ENCODE measurements at regions not wholly inside any gene's neighbourhood (a gene's known extent, or its start where the extent isn't known, plus 50 kb on each side); places are given as distances from the start of the nearest gene placed in this dataset.
"Not testable (repeated sequence)": the region's sequence is repeated elsewhere in the genome, so short reads cannot be mapped to it uniquely, and the experiment has no call there.

DNA sequence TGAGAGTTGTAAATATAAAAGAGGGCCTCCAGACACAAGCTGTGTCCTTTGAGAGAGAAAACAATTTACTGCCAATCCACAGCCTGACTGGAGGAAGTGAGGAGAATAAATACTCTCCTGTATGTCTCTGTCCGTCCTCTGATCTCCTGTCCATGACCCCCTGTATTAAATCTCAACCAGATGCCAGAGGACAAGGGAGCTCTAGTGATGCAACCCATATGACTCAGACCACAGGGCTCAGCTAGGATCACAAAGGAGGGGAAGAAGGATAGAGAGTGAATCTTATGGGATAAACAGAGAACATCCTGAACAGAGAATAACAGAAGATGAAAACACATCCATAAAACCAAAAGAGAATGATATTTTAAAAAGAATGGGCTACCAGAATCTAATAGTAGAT, 482.6 kb downstream of the PLOD2 start:
- H3K36me3 ChIP-seq: no peaks in the 10 kb centered on the region
- no peak for ATAC-seq
- 83% methylated on average over 1 of the region's 1 CpG; no CpG with 5 or more reads in 1 of the 2 donors for WGBS, 2 donors (ENCODE audit: low coverage in 1 of 2)
- no peaks in the 10 kb centered on the region for H3K9me3 ChIP-seq
- no peaks in the 10 kb centered on the region for H3K4me1 ChIP-seq
- TF ChIP-seq POLR2AphosphoS5 (IDR thresholded peaks at IDR 0.05) (no peak), POLR2A (IDR thresholded peaks at IDR 0.05) (no peak)
- H3K4me3 ChIP-seq: no peak overlapping the region
- no peak overlapping the region for H3K27ac ChIP-seq
- no peaks in the 10 kb centered on the region for H3K27me3 ChIP-seq

DNA sequence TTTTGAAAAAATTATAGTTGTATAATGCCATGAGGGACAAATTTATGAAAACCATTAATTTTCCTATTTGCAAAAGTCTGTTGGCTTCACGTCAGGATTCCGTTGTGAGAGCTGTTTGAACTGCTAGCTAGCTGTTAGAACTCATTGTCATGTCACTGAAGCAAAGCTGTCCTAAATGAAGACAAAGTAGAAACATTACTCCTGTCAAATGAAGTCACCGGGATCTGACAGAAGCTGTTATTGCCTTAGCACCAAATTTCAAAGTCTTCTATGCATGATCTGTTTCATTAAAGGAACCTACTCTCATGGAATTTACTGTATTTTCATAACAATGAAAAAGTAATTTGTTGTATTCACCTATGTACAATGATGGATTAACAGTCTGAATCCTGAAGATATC, 479.8 kb downstream of the PLOD2 start:
- TF ChIP-seq POLR2AphosphoS5 (IDR thresholded peaks at IDR 0.05): no peak
- TF ChIP-seq POLR2A (IDR thresholded peaks at IDR 0.05): no peak
- TF ChIP-seq EP300 (IDR thresholded peaks at IDR 0.05): no peak
- TF ChIP-seq, protein P1, sequence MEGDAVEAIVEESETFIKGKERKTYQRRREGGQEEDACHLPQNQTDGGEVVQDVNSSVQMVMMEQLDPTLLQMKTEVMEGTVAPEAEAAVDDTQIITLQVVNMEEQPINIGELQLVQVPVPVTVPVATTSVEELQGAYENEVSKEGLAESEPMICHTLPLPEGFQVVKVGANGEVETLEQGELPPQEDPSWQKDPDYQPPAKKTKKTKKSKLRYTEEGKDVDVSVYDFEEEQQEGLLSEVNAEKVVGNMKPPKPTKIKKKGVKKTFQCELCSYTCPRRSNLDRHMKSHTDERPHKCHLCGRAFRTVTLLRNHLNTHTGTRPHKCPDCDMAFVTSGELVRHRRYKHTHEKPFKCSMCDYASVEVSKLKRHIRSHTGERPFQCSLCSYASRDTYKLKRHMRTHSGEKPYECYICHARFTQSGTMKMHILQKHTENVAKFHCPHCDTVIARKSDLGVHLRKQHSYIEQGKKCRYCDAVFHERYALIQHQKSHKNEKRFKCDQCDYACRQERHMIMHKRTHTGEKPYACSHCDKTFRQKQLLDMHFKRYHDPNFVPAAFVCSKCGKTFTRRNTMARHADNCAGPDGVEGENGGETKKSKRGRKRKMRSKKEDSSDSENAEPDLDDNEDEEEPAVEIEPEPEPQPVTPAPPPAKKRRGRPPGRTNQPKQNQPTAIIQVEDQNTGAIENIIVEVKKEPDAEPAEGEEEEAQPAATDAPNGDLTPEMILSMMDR (IDR thresholded peaks at IDR 0.05): no peak
- Histone ChIP-seq H3K36me3 (no peaks in the 10 kb centered on the region), H3K27me3 (no peaks in the 10 kb centered on the region), H3K9me3 (no peaks in the 10 kb centered on the region), H3K4me3 (no peak overlapping the region), H3K4me1 (no peaks in the 10 kb centered on the region), H3K27ac (no peak overlapping the region)
- WGBS, 2 donors (ENCODE audit: low coverage in 1 of 2): 22 to 44% methylated on average over 3 of the region's 3 CpGs
- ATAC-seq: no peak

DNA sequence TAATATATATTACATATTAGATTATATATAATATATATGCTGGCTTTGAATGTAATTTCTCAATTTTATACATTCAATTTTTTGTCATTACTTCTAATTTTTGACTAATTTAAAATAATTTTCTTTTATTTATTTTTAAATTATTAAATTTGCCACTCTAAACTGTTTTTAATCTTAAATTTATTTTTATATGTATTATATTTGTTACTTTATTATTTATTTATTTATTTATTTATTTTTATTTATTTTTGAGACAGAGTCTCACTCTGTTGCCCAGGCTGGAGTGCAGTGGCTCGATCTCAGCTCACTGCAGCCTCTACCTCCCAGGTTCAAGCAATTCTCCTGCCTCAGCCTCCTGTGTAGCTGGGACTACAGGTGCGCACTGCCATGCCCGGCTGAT, 473.0 kb downstream of the PLOD2 start:
- ATAC-seq, H3K9me3 ChIP-seq, H3K4me1 ChIP-seq, H3K27ac ChIP-seq, H3K27me3 ChIP-seq, H3K36me3 ChIP-seq, H3K4me3 ChIP-seq: not testable (repeated sequence)
- WGBS, 2 donors (ENCODE audit: low coverage in 1 of 2): 62 to 93% methylated on average over 2 to 3 of the region's 3 CpGs

DNA sequence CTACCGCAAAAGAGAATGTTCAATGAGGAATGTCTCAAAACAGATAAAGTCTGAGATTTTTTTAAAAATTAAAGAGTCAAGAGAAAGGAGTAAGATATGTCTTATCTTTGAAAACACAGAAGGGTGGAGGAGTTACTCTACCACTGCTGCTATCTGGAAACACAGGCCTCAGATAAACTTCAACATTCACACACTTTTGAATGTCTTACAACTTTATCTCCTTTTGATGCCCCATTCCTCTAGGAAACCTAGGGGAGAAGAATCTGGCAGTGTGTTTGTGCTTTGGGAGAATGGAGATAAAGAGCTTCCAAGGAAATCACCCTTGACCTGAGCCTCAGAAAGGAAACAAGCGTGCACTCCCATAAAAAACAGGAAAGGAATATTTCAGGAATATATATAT, 468.2 kb downstream of the PLOD2 start:
- WGBS, 2 donors (ENCODE audit: low coverage in 1 of 2): 78 to 100% methylated on average over 1 to 2 of the region's 2 CpGs
- H3K4me3 ChIP-seq: no peak overlapping the region
- H3K4me1 ChIP-seq: peaks cover 0 to 1% (median 0%) of the 10 kb centered on the region in 3 donors
- no peak overlapping the region for H3K27ac ChIP-seq
- H3K27me3 ChIP-seq: no peaks in the 10 kb centered on the region
- no peaks in the 10 kb centered on the region for H3K36me3 ChIP-seq
- TF ChIP-seq POLR2AphosphoS5 (IDR thresholded peaks at IDR 0.05): no peak
- no peak for TF ChIP-seq POLR2A (IDR thresholded peaks at IDR 0.05)
- TF ChIP-seq EP300 (IDR thresholded peaks at IDR 0.05): no peak
- TF ChIP-seq, protein P1 (IDR thresholded peaks at IDR 0.05): no peak
- no peak for ATAC-seq
- H3K9me3 ChIP-seq: no peaks in the 10 kb centered on the region

DNA sequence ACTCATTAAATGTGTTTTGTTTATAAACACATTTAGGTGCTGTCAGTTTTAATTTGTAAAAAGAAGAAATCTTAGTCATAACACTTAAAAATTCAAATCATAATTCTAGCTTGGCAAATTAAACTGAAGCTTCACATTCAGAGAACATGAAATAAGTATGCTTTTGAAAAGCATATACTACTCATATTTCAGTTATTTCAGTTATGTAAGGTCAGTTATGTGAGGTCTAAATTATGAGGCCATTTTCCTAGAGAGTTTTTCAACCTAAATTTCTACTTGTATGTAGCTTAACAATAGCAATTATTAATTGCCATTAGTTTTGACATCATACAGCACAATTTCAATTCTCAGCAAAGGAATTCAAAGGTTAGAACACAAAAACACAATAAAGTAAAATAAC, 465.0 kb downstream of the PLOD2 start:
- Histone ChIP-seq H3K36me3 (no peaks in the 10 kb centered on the region), H3K27me3 (no peaks in the 10 kb centered on the region), H3K4me3 (no peak overlapping the region), H3K27ac (no peak overlapping the region), H3K4me1 (peaks cover 0 to 9% (median 0%) of the 10 kb centered on the region in 3 donors), H3K9me3 (no peaks in the 10 kb centered on the region)
- TF ChIP-seq, protein P1 (IDR thresholded peaks at IDR 0.05): no peak
- TF ChIP-seq POLR2AphosphoS5 (IDR thresholded peaks at IDR 0.05) (no peak), EP300 (IDR thresholded peaks at IDR 0.05) (no peak), POLR2A (IDR thresholded peaks at IDR 0.05) (no peak)
- ATAC-seq: no peak

DNA sequence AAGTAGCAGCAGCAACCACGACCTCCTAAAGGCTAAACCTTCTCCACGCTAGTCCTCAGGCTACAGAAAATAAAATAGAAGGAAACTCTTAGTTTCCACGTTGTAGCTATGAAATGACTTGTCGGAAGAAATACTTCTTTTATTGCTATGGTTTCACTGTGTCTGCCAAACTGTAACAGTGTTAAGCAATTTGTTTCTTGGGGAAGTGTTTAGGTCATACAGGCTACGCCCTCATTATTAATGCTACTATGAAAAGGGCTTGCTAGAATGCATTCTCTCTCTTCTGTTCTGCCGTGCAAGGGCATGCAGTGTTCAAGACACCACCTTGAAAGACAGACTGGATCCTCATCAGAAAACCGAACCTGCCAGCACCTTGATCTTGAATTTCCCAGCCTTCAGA, 462.7 kb downstream of the PLOD2 start:
- H3K27ac ChIP-seq: no peak overlapping the region
- WGBS, 2 donors (ENCODE audit: low coverage in 1 of 2): 31 to 47% methylated on average over 2 to 7 of the region's 7 CpGs
- no peaks in the 10 kb centered on the region for H3K36me3 ChIP-seq
- no peaks in the 10 kb centered on the region for H3K27me3 ChIP-seq
- no peak overlapping the region for H3K4me3 ChIP-seq
- peaks cover 0 to 9% (median 0%) of the 10 kb centered on the region in 3 donors for H3K4me1 ChIP-seq
- no peak for ATAC-seq
- no peaks in the 10 kb centered on the region for H3K9me3 ChIP-seq
- TF ChIP-seq EP300 (IDR thresholded peaks at IDR 0.05): no peak
- TF ChIP-seq POLR2AphosphoS5 (IDR thresholded peaks at IDR 0.05): no peak
- TF ChIP-seq POLR2A (IDR thresholded peaks at IDR 0.05): no peak
- TF ChIP-seq, protein P1 (IDR thresholded peaks at IDR 0.05): no peak
